ENCODE measurements at regions not wholly inside any gene's neighbourhood (a gene's known extent, or its start where the extent isn't known, plus 50 kb on each side); places are given as distances from the start of the nearest gene placed in this dataset.

- no peaks in the 10 kb centered on the region for H3K36me3 Mint-ChIP-seq (ENCODE audit: insufficient read depth)
- no peak for ATAC-seq (replicated peaks; ENCODE audit: extremely low read depth, poor library complexity, severe bottlenecking)
- H3K4me1 Mint-ChIP-seq = no peaks in the 10 kb centered on the region
- DNase-seq (ENCODE audit: low spot score in 2 of 2) = no peak
- peaks cover 6% of the 10 kb centered on the region for H3K9me3 Mint-ChIP-seq
- no peaks in the 10 kb centered on the region for H3K27me3 Mint-ChIP-seq
- no peak overlapping the region for H3K4me3 Mint-ChIP-seq
- H3K27ac Mint-ChIP-seq (ENCODE audit: low read depth) = no peak overlapping the region
Observed at GRCh38 chr5:6321078-6321477, 57.3 kb downstream of the MED10 start.

GRCh38 chr5:6319116-6319515 lies 59.2 kb downstream of the MED10 start:
- H3K4me3 Mint-ChIP-seq = no peak overlapping the region

GRCh38 chr5:6317116-6317798 lies 61.1 kb downstream of the MED10 start:
- Mint-ChIP-seq H3K27ac (ENCODE audit: low read depth) (no peak overlapping the region), H3K9me3 (peaks cover 6% of the 10 kb centered on the region), H3K4me3 (no peak overlapping the region), H3K27me3 (peaks cover 11% of the 10 kb centered on the region), H3K36me3 (ENCODE audit: insufficient read depth) (no peaks in the 10 kb centered on the region), H3K4me1 (peaks cover 5% of the 10 kb centered on the region)
- ATAC-seq (replicated peaks; ENCODE audit: extremely low read depth, poor library complexity, severe bottlenecking) (no peak), DNase-seq (ENCODE audit: low spot score in 2 of 2) (no peak)

More at GRCh38 chr5:6319116-6319515, 59.2 kb downstream of the MED10 start:
- ATAC-seq (replicated peaks; ENCODE audit: extremely low read depth, poor library complexity, severe bottlenecking) (no peak), DNase-seq (ENCODE audit: low spot score in 2 of 2) (no peak)
- Mint-ChIP-seq H3K27ac (ENCODE audit: low read depth) (no peak overlapping the region), H3K27me3 (peaks cover 11% of the 10 kb centered on the region), H3K9me3 (peaks cover 6% of the 10 kb centered on the region), H3K4me1 (peaks cover 1% of the 10 kb centered on the region), H3K36me3 (ENCODE audit: insufficient read depth) (no peaks in the 10 kb centered on the region)

GRCh38 chr5:6315580-6315979 lies 62.8 kb downstream of the MED10 start:
- Mint-ChIP-seq H3K27me3 (peaks cover 11% of the 10 kb centered on the region), H3K4me3 (no peak overlapping the region), H3K36me3 (ENCODE audit: insufficient read depth) (no peaks in the 10 kb centered on the region), H3K27ac (ENCODE audit: low read depth) (no peak overlapping the region), H3K4me1 (peaks cover 5% of the 10 kb centered on the region), H3K9me3 (no peaks in the 10 kb centered on the region)
- ATAC-seq (replicated peaks; ENCODE audit: extremely low read depth, poor library complexity, severe bottlenecking) (no peak), DNase-seq (ENCODE audit: low spot score in 2 of 2) (no peak)

GRCh38 chr5:6311568-6312501 lies 66.5 kb downstream of the MED10 start:
- Mint-ChIP-seq H3K4me1 (peaks cover 5% of the 10 kb centered on the region), H3K27ac (ENCODE audit: low read depth) (no peak overlapping the region), H3K4me3 (no peak overlapping the region), H3K36me3 (ENCODE audit: insufficient read depth) (no peaks in the 10 kb centered on the region), H3K9me3 (no peaks in the 10 kb centered on the region), H3K27me3 (peaks cover 11% of the 10 kb centered on the region)
- DNase-seq (ENCODE audit: low spot score in 2 of 2) (no peak), ATAC-seq (replicated peaks; ENCODE audit: extremely low read depth, poor library complexity, severe bottlenecking) (no peak)

GRCh38 chr5:6309949-6310348 lies 68.4 kb downstream of the MED10 start:
- Mint-ChIP-seq H3K4me3 (no peak overlapping the region), H3K36me3 (ENCODE audit: insufficient read depth) (no peaks in the 10 kb centered on the region), H3K4me1 (peaks cover 5% of the 10 kb centered on the region), H3K27me3 (peaks cover 4% of the 10 kb centered on the region), H3K9me3 (no peaks in the 10 kb centered on the region), H3K27ac (ENCODE audit: low read depth) (no peak overlapping the region)
- ATAC-seq (replicated peaks; ENCODE audit: extremely low read depth, poor library complexity, severe bottlenecking) (no peak), DNase-seq (ENCODE audit: low spot score in 2 of 2) (no peak)

GRCh38 chr5:6308683-6309082 lies 69.7 kb downstream of the MED10 start:
- ATAC-seq (replicated peaks; ENCODE audit: extremely low read depth, poor library complexity, severe bottlenecking) = no peak
- Mint-ChIP-seq H3K27me3 (no peaks in the 10 kb centered on the region), H3K9me3 (no peaks in the 10 kb centered on the region), H3K4me1 (no peaks in the 10 kb centered on the region), H3K36me3 (ENCODE audit: insufficient read depth) (no peaks in the 10 kb centered on the region), H3K27ac (ENCODE audit: low read depth) (no peak overlapping the region), H3K4me3 (no peak overlapping the region)
- no peak for DNase-seq (ENCODE audit: low spot score in 2 of 2)

GRCh38 chr5:6307304-6307703 lies 71.0 kb downstream of the MED10 start:
- ATAC-seq (replicated peaks; ENCODE audit: extremely low read depth, poor library complexity, severe bottlenecking) (no peak), DNase-seq (ENCODE audit: low spot score in 2 of 2) (no peak)
- H3K4me3 Mint-ChIP-seq = no peak overlapping the region
- H3K27me3 Mint-ChIP-seq = peaks cover 12% of the 10 kb centered on the region
- no peaks in the 10 kb centered on the region for H3K4me1 Mint-ChIP-seq
- H3K36me3 Mint-ChIP-seq (ENCODE audit: insufficient read depth) = no peaks in the 10 kb centered on the region
- H3K27ac Mint-ChIP-seq (ENCODE audit: low read depth) = no peak overlapping the region
- H3K9me3 Mint-ChIP-seq = peaks cover 4% of the 10 kb centered on the region

- H3K27ac Mint-ChIP-seq (ENCODE audit: low read depth) = no peak overlapping the region
- peaks cover 16% of the 10 kb centered on the region for H3K27me3 Mint-ChIP-seq
- no peak for DNase-seq (ENCODE audit: low spot score in 2 of 2)
- peaks cover 4% of the 10 kb centered on the region for H3K9me3 Mint-ChIP-seq
- H3K4me3 Mint-ChIP-seq = no peak overlapping the region
- H3K36me3 Mint-ChIP-seq (ENCODE audit: insufficient read depth) = peaks cover 2% of the 10 kb centered on the region
- no peak for ATAC-seq (replicated peaks; ENCODE audit: extremely low read depth, poor library complexity, severe bottlenecking)
- no peaks in the 10 kb centered on the region for H3K4me1 Mint-ChIP-seq
Observed at GRCh38 chr5:6305853-6306252, 72.5 kb downstream of the MED10 start.

GRCh38 chr5:6302684-6303083 lies 75.7 kb downstream of the MED10 start:
- Mint-ChIP-seq H3K9me3 (peaks cover 4% of the 10 kb centered on the region), H3K36me3 (ENCODE audit: insufficient read depth) (peaks cover 2% of the 10 kb centered on the region), H3K4me1 (no peaks in the 10 kb centered on the region), H3K4me3 (no peak overlapping the region), H3K27me3 (peaks cover 16% of the 10 kb centered on the region), H3K27ac (ENCODE audit: low read depth) (no peak overlapping the region)
- DNase-seq (ENCODE audit: low spot score in 2 of 2) (no peak), ATAC-seq (replicated peaks; ENCODE audit: extremely low read depth, poor library complexity, severe bottlenecking) (no peak)

- Mint-ChIP-seq H3K4me3 (no peak overlapping the region), H3K9me3 (peaks cover 4% of the 10 kb centered on the region), H3K27ac (ENCODE audit: low read depth) (no peak overlapping the region), H3K36me3 (ENCODE audit: insufficient read depth) (peaks cover 2% of the 10 kb centered on the region), H3K4me1 (no peaks in the 10 kb centered on the region), H3K27me3 (peaks cover 16% of the 10 kb centered on the region)
- no peak for ATAC-seq (replicated peaks; ENCODE audit: extremely low read depth, poor library complexity, severe bottlenecking)
- no peak for DNase-seq (ENCODE audit: low spot score in 2 of 2)
Observed at GRCh38 chr5:6302075-6302474, 76.3 kb downstream of the MED10 start.

GRCh38 chr5:6296524-6296923 lies 81.8 kb downstream of the MED10 start:
- Mint-ChIP-seq H3K27me3 (peaks cover 15% of the 10 kb centered on the region), H3K27ac (ENCODE audit: low read depth) (no peak overlapping the region), H3K4me3 (no peak overlapping the region), H3K4me1 (no peaks in the 10 kb centered on the region), H3K36me3 (ENCODE audit: insufficient read depth) (peaks cover 4% of the 10 kb centered on the region), H3K9me3 (no peaks in the 10 kb centered on the region)
- no peak for DNase-seq (ENCODE audit: low spot score in 2 of 2)
- no peak for ATAC-seq (replicated peaks; ENCODE audit: extremely low read depth, poor library complexity, severe bottlenecking)

GRCh38 chr5:6291961-6292360 lies 86.4 kb downstream of the MED10 start:
- Mint-ChIP-seq H3K27me3 (peaks cover 15% of the 10 kb centered on the region), H3K9me3 (no peaks in the 10 kb centered on the region), H3K36me3 (ENCODE audit: insufficient read depth) (peaks cover 2% of the 10 kb centered on the region), H3K27ac (ENCODE audit: low read depth) (no peak overlapping the region), H3K4me3 (no peak overlapping the region), H3K4me1 (no peaks in the 10 kb centered on the region)
- ATAC-seq (replicated peaks; ENCODE audit: extremely low read depth, poor library complexity, severe bottlenecking) = no peak
- no peak for DNase-seq (ENCODE audit: low spot score in 2 of 2)

All from central memory CD8-positive, alpha-beta T cell (primary cell).